CD4-positive, alpha-beta T cell (primary cell): ENCODE measurements at regions not wholly inside any gene's neighbourhood (a gene's known extent, or its start where the extent isn't known, plus 50 kb on each side); places are given as distances from the start of the nearest gene placed in this dataset.

Experiments
- ATAC-seq: fragments of 200-7000 bp; cut with Tn5 transposase; one replicate; pipeline ENCODE4 v1.10.0; 2022; ENCODE audit warnings: mild to moderate bottlenecking; ENCODE audit not compliant: poor library complexity
- CTCF ChIA-PET: fragments of 350-600 bp; sonication (Branson Sonifier 250); formaldehyde crosslinking; loops from one replicate; lab custom pipeline; 2021; ENCODE audit warnings: antibody characterized with exemption, inconsistent platforms; lab: Charles Lee
- POLR2A ChIA-PET: fragments of 350-600 bp; sonication (Branson Sonifier 250); formaldehyde crosslinking; loops from one replicate; lab custom pipeline; 2021; ENCODE audit warnings: antibody characterized with exemption, inconsistent platforms; lab: Charles Lee
- DNase-seq, 14 experiments: peaks; one replicate each; pipeline ENCODE4 v3.0.0-alpha.2; 2013 to 2020; ENCODE audit warnings: mixed read lengths in 2 of 14
- H3K27ac ChIP-seq, 2 donors: one replicate each; pipeline versions ENCODE4 v1.5.1 to v1.7.0; 2013; ENCODE audit warnings: low read length in 2 of 2, low read depth in 1 of 2, mild to moderate bottlenecking in 1 of 2
- H3K27me3 ChIP-seq, 2 experiments: 1 replicate in 1 of 2; 2 replicates in 1 of 2; pipeline versions ENCODE4 v1.6.1 to v1.7.0; 2013; ENCODE audit warnings: low read length in 2 of 2, control low read depth in 1 of 2, mild to moderate bottlenecking in 1 of 2, moderate library complexity in 1 of 2; ENCODE audit not compliant: insufficient read depth in 2 of 2, control insufficient read depth in 1 of 2
- H3K36me3 ChIP-seq: one replicate; pipeline ENCODE4 v1.6.1; 2013; ENCODE audit warnings: low read length, control low read depth; ENCODE audit not compliant: insufficient read depth
- H3K4me1 ChIP-seq: one replicate; pipeline ENCODE4 v1.6.1; 2013; ENCODE audit warnings: low read length, control low read depth; ENCODE audit not compliant: insufficient read depth
- H3K4me3 ChIP-seq: one replicate; pipeline ENCODE4 v1.5.1; 2013; ENCODE audit warnings: mild to moderate bottlenecking, low read length, moderate library complexity
- H3K9me3 ChIP-seq, 2 experiments: 1 replicate in 1 of 2; 2 replicates in 1 of 2; pipeline versions ENCODE4 v1.6.1 to v1.7.0; 2013; ENCODE audit warnings: low read length in 2 of 2, mild to moderate bottlenecking in 2 of 2, control low read depth in 1 of 2, moderate library complexity in 1 of 2; ENCODE audit not compliant: control insufficient read depth in 1 of 2, insufficient read depth in 1 of 2
- H3K27ac Mint-ChIP-seq: one replicate; pipeline ENCODE4 v1.8.0; 2020; ENCODE audit warnings: mixed read lengths
- H3K27me3 Mint-ChIP-seq: one replicate; pipeline ENCODE4 v1.8.0; 2021; ENCODE audit warnings: mixed read lengths
- H3K36me3 Mint-ChIP-seq: one replicate; pipeline ENCODE4 v1.8.0; 2021; ENCODE audit warnings: low read depth, mixed read lengths
- H3K4me1 Mint-ChIP-seq: one replicate; pipeline ENCODE4 v1.8.0; 2021; ENCODE audit warnings: low read depth, mixed read lengths
- H3K4me3 Mint-ChIP-seq: one replicate; pipeline ENCODE4 v1.8.0; 2020; ENCODE audit warnings: mild to moderate bottlenecking, mixed read lengths
- H3K9me3 Mint-ChIP-seq: one replicate; pipeline ENCODE4 v1.8.0; 2020; ENCODE audit warnings: mixed read lengths
- intact Hi-C, 2 experiments: fragments of 100-400 bp; cut with DNase I in 1 of 2; cut with micrococcal nuclease in 1 of 2; formaldehyde crosslinking; loops; one replicate each; pipeline versions ENCODE4 v1.15.1 to v1.9.0; 2023 to 2025; cut with DNase I, micrococcal nuclease
- TF ChIP-seq, protein P1 (sequence below): fragments of 200-600 bp; IDR thresholded peaks from one replicate; pipeline ENCODE4 v1.8.0; 2022; ENCODE audit warnings: antibody characterized with exemption, mild to moderate bottlenecking

DNA sequence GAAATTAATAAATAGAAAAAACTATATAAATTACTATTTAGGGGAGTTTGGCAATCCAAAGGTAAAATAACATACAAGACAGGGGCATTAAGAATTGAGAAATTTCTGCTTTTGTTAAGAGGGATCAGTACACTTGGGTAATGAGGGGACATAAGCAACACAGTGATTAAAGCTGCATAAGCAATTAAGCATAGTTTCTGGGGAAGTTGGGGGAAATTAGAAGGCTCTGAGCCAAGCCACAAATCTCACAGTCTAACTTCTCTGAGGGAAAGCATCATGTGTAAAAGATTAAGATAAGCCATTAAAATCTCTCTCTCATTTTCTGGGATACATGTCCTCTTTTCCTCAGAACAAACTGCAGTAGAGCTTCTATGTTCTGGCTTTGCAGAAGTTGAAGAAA, 533.9 kb upstream of the LRFN5 start:
- no peak overlapping the region for H3K27ac ChIP-seq
- DNase-seq, result no peak
- Mint-ChIP-seq H3K9me3 (peaks cover 2% of the 10 kb centered on the region), H3K4me1 (no peaks in the 10 kb centered on the region), H3K27me3 (no peaks in the 10 kb centered on the region), H3K4me3 (no peak overlapping the region), H3K27ac (no peak overlapping the region), H3K36me3 (no peaks in the 10 kb centered on the region)
- no peaks in the 10 kb centered on the region for H3K9me3 ChIP-seq
- no peak overlapping the region for H3K4me3 ChIP-seq
- ChIA-PET POLR2A (no interaction called here), CTCF (no interaction called here)
- no peaks in the 10 kb centered on the region for H3K4me1 ChIP-seq
- intact Hi-C loops, result no loop called here
- H3K27me3 ChIP-seq, result no peaks in the 10 kb centered on the region
- TF ChIP-seq, protein P1, sequence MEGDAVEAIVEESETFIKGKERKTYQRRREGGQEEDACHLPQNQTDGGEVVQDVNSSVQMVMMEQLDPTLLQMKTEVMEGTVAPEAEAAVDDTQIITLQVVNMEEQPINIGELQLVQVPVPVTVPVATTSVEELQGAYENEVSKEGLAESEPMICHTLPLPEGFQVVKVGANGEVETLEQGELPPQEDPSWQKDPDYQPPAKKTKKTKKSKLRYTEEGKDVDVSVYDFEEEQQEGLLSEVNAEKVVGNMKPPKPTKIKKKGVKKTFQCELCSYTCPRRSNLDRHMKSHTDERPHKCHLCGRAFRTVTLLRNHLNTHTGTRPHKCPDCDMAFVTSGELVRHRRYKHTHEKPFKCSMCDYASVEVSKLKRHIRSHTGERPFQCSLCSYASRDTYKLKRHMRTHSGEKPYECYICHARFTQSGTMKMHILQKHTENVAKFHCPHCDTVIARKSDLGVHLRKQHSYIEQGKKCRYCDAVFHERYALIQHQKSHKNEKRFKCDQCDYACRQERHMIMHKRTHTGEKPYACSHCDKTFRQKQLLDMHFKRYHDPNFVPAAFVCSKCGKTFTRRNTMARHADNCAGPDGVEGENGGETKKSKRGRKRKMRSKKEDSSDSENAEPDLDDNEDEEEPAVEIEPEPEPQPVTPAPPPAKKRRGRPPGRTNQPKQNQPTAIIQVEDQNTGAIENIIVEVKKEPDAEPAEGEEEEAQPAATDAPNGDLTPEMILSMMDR, result no peak
- no peaks in the 10 kb centered on the region for H3K36me3 ChIP-seq
- no peak for ATAC-seq

DNA sequence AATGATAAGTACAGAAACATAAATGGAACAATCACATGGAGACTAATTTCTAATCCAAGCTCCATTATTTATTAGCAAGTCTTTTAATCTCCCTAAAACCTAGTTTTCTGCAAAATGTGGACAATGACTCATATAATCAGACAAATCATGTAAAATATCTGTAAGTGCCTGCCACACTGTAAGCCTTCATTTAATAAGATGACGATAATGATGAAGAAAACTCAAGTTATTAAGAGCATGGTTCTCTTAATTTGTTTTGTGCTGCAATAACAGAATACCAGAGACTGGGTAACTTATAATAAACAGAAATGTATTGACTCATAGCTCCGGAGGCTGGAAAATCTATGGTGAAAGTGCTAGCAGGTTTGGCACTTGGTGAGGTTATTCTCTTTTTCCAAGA, 535.3 kb upstream of the LRFN5 start:
- Mint-ChIP-seq H3K27me3 (no peaks in the 10 kb centered on the region), H3K4me1 (no peaks in the 10 kb centered on the region), H3K9me3 (peaks cover 2% of the 10 kb centered on the region), H3K36me3 (no peaks in the 10 kb centered on the region), H3K4me3 (no peak overlapping the region), H3K27ac (no peak overlapping the region)
- Histone ChIP-seq H3K27ac (no peak overlapping the region), H3K4me3 (no peak overlapping the region), H3K27me3 (no peaks in the 10 kb centered on the region), H3K36me3 (no peaks in the 10 kb centered on the region), H3K9me3 (no peaks in the 10 kb centered on the region), H3K4me1 (no peaks in the 10 kb centered on the region)
- TF ChIP-seq, protein P1, result no peak
- ATAC-seq (no peak), DNase-seq (no peak)
- intact Hi-C loops, result no loop called here
- CTCF ChIA-PET, result no interaction called here
- POLR2A ChIA-PET, result no interaction called here

DNA sequence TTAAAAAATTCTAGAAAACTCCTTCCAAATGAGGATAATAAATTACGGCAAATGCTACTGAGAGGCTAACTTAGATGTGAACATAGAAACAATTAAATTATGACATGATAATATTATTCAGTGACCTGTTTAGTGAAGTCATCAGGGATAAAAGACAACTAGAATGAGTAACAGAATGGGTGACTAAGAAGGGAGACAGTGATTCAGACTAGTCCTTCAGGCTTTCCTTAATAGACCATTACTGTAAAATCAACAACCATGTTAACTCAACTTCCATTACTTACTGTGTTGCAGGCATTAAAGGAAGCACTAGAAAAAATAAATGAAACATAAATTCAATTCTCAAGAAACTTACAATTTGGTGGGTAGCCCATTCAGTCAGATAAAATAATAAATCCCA, 543.9 kb upstream of the LRFN5 start:
- no peak for DNase-seq
- H3K9me3 ChIP-seq, result no peaks in the 10 kb centered on the region

More for the DNA sequence above, 543.9 kb upstream of the LRFN5 start:
- CTCF ChIA-PET, result no interaction called here
- Mint-ChIP-seq H3K27ac (no peak overlapping the region), H3K27me3 (no peaks in the 10 kb centered on the region), H3K36me3 (no peaks in the 10 kb centered on the region), H3K9me3 (peaks cover 4% of the 10 kb centered on the region), H3K4me1 (no peaks in the 10 kb centered on the region), H3K4me3 (no peak overlapping the region)
- Histone ChIP-seq H3K4me1 (no peaks in the 10 kb centered on the region), H3K36me3 (no peaks in the 10 kb centered on the region), H3K4me3 (no peak overlapping the region), H3K27ac (no peak overlapping the region), H3K27me3 (no peaks in the 10 kb centered on the region)
- TF ChIP-seq, protein P1, result no peak
- ATAC-seq, result no peak
- intact Hi-C loops, result no loop called here
- POLR2A ChIA-PET, result no interaction called here
